HG03175 (cell line): ENCODE measurements at regions not wholly inside any gene's neighbourhood (a gene's known extent, or its start where the extent isn't known, plus 50 kb on each side); places are given as distances from the start of the nearest gene placed in this dataset.

ENCODE experiments used
- ATAC-seq: cut with Tn5 transposase; IDR thresholded peaks from one replicate; pipeline ENCODE4 v1.9.1; 2021; ENCODE audit warnings: mild to moderate bottlenecking, moderate library complexity; ENCODE audit not compliant: unreplicated experiment

DNA sequence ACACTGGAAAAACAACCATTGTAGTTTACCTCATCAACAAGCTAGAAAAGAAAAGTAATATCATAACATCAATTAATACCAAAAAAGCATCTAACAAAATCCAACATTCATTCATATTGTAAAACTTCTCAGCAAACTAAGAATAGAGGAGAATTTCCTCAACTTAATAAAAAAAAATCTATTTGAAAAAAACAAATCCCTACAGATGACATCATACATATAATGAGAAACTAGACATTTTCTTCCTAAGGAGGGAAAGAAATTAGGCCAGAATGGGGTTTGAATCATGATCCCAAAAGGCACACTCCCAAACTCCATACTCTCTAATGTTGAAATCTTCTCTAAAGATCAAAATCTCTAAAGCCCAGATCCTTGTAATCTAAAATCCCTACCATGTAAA is 460.0 kb downstream of the IRS1 start:
- ATAC-seq, result no peak

GRCh38 chr2:226338825-226339224 is 460.8 kb downstream of the IRS1 start:
- no peak for ATAC-seq

GRCh38 chr2:226337941-226338600 is 461.5 kb downstream of the IRS1 start:
- no peak for ATAC-seq

DNA sequence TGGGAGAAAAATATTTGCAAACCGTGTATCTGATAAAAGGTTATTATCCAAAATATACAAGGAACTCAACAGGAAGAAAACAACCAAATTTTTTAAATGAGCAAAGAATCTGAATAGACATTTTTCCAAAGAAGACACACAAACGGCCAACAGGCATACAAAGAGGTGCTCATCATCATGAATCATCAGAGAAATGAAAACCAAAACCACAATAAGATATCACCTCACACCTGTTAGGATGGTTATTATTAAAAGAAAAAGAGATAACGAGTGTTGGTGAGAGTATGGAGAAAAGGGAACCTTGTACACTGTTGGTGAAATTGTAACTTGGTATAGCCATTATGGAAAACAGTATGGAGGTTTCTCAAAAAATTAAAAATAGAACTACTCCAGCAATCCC is 463.3 kb downstream of the IRS1 start:
- ATAC-seq, result no peak

DNA sequence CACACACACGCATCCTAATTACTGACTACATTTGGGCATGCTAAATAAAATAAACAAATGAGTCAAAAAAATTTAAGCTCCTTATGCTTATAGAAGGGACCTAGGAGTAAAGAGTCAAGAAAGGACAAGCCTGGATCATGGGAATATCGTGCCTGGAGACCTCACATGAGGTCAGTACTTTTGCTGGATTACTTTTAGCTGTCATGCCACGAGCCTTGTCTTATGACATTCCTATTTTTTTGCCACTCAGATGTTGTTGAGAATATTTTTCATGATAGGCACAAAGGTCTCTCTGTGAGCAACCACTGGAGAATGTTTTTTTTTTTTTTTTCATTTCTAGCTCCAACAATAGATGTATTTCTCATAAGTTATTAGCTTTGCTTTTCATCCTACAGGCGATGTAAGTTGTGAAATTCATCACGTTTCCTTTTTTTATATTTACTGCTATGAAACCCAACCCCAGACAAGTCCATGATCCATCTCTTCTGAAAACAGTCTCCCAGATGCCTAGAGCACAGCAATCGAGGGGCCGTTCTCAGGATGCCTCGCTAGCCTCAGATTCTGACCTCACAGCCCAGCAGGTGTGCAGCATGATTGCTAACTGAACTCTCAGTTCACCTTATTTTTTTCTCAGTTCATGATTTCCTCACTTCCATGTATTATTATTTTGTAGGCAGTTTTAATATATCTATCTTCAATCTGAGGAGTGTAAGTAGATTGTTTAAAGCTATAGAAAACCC is 464.5 kb downstream of the IRS1 start:
- ATAC-seq, result no peak

DNA sequence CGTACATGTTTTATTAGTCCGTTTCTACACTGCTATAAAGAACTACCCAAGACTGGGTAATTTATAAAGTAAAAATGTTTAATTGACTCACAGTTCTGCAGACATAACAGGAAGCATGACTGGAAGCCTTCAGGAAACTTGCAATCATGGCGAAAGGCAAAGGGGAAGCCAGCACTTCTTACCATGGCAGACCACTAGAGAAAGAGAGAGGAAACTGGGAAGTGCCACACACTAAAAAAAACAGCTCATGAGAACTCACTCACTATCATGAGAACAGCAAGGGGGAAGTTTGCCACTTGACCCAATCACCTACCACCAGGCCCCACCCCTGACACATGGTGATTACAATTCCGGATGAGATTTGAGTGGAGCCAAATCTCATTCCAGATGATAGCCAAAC is 466.2 kb downstream of the IRS1 start:
- ATAC-seq, result no peak

- ATAC-seq, result no peak
Measured at GRCh38 chr2:226330206-226330605, 469.4 kb downstream of the IRS1 start.

- ATAC-seq, result no peak
Measured at GRCh38 chr2:226329180-226329579, 470.4 kb downstream of the IRS1 start.

DNA sequence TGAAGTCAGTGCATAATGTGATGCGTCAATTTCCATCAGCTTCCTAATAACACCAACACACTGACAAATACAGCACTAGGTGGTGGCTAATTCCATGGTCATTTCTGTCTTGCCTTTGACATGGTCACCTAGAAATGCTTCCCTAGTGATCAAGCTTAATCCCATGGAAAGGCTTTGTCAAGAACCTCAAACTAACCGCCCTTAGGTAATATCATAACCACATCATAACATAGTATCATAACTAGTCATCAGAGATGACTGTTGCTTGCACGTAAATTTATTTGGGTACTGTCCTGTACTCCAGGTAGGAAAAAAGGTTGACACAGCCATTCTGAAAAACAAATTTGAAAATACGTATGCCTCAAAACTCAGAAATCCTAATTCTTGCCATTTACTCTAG is 471.8 kb downstream of the IRS1 start:
- no peak for ATAC-seq

DNA sequence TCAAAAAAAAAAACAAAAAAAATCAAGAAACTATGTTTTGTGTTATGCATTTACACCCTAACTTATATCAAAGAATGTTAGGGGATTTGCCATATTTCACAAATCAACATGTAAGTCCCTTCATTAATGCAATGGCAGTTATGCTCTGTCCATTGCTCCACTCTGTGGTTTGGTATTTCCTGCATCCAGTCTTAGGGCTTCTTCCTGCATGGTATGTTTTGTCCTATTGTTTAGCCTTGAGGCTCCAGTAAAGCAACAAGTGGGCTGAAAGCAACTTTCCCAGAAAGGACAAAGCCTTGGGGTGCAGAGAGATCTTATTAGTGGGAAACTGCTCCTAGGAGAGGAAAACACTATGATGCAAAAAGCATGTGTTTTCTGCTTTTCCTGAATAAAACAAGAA is 474.1 kb downstream of the IRS1 start:
- ATAC-seq, result no peak

GRCh38 chr2:226320076-226320948 is 479.3 kb downstream of the IRS1 start:
- ATAC-seq, result no peak

GRCh38 chr2:226317970-226318369 is 481.6 kb downstream of the IRS1 start:
- no peak for ATAC-seq

DNA sequence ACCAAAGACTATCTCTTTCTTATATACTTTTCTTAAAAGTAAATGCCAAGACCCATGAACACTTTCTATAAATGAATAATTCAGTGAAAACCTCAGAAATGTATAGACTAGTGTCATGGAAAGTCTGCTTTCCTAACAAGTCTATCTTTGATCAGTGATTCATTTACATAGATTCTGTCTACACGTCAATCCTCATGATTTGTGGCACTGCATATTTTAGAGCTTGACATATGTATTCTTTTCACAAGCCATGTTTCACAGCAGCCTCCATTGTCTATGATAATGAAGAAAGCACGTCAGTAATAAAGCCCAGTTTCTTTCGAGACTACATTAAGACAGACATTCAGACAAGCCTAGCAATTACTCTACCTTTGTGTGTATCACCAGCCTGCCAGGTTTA is 486.6 kb downstream of the IRS1 start:
- no peak for ATAC-seq

DNA sequence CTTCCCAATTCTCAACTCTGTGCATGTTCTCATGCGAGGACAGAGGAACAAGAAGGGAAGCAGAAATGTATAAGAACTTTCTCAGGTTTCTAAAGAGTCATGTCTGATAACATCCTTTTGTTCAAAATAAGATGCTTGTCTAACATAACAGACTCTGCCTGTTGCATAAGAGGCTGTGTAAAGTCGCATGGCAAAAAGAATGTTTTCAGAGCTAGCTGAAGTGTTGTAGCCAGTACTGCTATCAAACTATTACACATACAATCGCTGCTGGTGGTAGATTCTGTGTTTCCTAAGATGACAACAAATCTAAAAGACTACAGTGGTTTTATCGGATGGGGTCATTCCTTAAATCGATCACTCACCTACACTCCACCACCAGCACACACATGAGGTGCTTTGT is 487.5 kb downstream of the IRS1 start:
- no peak for ATAC-seq

DNA sequence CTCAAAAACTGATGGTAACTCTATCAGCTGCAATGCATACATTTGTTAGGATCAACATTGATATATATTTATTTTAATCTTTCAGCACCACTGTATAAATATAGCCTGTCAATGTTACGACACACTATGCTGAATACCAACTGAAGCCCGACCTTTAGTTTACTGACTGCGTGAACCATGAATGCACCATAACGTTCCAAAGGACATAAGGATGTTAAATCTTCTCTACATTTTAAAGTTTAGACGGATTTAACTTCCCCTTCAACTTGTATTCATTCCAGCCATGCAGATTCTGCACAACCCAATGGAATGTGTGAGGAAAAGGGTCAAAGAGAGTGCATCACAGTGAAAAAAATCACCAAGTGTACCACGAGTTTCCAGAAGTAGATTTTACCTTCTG is 489.5 kb downstream of the IRS1 start:
- ATAC-seq, result no peak

DNA sequence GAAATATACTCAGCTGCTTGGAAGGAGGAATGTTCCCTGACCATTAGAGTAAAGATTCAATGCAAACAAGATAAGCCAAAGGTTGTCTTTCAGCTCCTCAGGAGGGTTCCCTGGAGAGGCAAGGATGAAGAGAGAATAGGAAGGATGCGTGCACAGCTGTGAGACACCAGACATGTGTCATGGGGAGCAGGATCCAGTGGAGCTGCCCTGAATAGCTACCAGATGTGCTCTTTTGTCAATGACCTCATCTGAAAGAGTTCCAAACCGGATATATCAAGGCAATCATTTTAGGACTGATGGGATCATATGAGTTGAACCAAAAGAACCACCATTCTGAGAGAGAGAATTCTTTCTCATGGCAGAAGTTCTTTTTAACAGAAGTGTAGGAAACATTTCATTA is 490.6 kb downstream of the IRS1 start:
- ATAC-seq, result no peak

DNA sequence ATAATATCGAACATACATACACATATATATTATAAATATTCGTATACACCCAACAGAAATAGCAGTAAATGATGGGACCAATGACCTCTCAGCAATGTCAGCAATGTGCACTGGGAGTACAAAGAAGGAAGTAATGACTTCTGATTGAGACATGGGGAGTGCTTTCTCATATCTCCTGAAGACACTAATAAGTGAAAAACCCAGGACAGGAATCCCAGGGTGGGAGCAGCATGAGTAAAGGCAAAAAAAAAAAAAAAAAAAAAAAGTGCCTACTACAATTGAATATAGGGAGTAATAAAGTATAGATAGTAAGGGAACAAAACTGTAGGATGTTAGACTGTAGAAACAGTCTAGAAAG is 491.3 kb downstream of the IRS1 start:
- no peak for ATAC-seq

DNA sequence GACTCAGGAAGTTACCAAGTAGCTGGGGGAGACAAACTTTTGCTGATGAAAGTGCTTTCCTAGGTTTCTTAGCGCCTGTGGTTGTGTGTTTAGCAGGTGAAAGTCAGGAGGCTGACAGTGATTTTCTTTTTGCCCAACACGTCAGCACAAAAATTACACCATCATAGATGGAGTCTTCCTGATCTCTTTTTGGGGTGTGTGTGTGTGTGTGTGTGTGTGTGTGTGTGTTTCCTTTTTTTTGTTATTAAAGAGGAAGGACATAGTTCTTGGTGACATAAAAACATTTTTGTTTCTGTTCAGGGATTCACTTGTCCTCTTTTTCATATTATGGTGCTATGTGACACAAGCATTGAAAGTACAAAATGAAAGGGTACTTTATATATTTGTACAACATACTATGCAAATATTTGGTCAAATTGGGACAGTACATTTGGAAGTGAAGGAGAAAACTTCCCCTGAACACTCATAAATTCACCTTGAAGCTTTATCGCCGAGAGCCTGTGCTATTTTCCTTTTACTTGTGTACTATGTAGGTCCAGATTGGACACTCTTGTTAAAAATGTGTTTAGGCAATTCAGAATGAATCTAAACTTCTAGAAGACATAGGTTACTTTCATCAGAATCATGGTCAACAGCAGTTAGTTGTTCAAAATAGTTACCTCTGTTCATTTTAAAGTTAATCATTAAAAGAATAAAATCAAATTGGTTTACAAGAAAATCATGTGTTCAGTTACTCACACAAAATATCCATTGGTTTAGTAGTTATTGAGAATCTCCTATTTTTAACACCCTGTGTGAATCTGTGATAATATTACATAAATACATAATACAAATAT is 491.9 kb downstream of the IRS1 start:
- ATAC-seq, result no peak

GRCh38 chr2:226306969-226307368 is 492.7 kb downstream of the IRS1 start:
- no peak for ATAC-seq

- ATAC-seq, result no peak
Measured at GRCh38 chr2:226304308-226304707, 495.3 kb downstream of the IRS1 start.

DNA sequence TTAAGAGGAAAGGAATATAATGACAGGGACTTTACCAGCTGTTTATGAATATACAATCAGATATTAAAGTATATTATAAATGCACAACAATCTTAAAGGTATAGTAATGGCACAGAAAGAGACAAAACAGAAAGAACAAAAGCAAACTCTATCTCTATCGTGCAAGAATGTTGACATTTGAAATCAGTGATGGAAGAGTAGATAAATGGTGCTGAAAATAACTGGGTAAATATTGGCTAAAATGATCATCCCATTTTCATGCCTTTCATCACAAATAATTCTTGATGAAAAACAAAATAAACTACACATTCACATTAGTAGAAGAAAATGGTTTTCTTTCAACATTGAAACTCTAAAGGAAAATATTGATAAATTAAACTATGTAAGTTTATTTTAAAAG is 495.9 kb downstream of the IRS1 start:
- ATAC-seq, result no peak
